GM12878 (cell line): ENCODE measurements at regions not wholly inside any gene's neighbourhood (a gene's known extent, or its start where the extent isn't known, plus 50 kb on each side); places are given as distances from the start of the nearest gene placed in this dataset.

Experiments
- ATF7 ChIP-seq: fragments of 450-650 bp; IDR thresholded peaks from 2 replicates; pipeline ENCODE4 v1.6.1; 2016; ENCODE audit warnings: low read depth, mild to moderate bottlenecking
- CHD2 ChIP-seq: IDR thresholded peaks from 2 replicates; pipeline ENCODE4 v1.6.1; 2011; ENCODE audit warnings: low read depth, low read length, improper control_type of control experiment, borderline replicate concordance
- GABPA ChIP-seq: IDR thresholded peaks from 2 replicates; pipeline ENCODE4 v1.6.1; 2014; ENCODE audit warnings: antibody characterized with exemption, low read depth, mild to moderate bottlenecking, inconsistent platforms
- HCFC1 ChIP-seq: fragments of 150-350 bp; IDR thresholded peaks from 2 replicates; pipeline ENCODE4 v1.6.1; 2014; ENCODE audit warnings: low read length
- POLR2A ChIP-seq: IDR thresholded peaks from 2 replicates; pipeline ENCODE4 v1.6.1; 2011; ENCODE audit warnings: low read depth, mild to moderate bottlenecking, low read length
- SIN3A ChIP-seq: IDR thresholded peaks from 2 replicates; pipeline ENCODE4 v1.6.1; 2012; ENCODE audit warnings: low read depth, low read length, improper control_type of control experiment
- TF ChIP-seq, protein P1 (sequence below), 3 experiments: IDR thresholded peaks in 2 of 3; conservative IDR thresholded peaks in 1 of 3; 2 replicates each; pipeline ENCODE4 v1.5.1; 2011; ENCODE audit warnings: low read depth in 3 of 3, low read length in 3 of 3, mild to moderate bottlenecking in 3 of 3, control low read depth in 2 of 3, moderate library complexity in 2 of 3, inconsistent platforms in 1 of 3, mixed read lengths in 1 of 3; ENCODE audit not compliant: control insufficient read depth in 2 of 3, insufficient read depth in 1 of 3; ENCODE audit errors: extremely low read depth in 1 of 3
- TF ChIP-seq, protein P2 (sequence below): fragments of 450-650 bp; formaldehyde crosslinking; IDR thresholded peaks from 2 replicates; pipeline ENCODE4 v1.4.0; 2020; ENCODE audit warnings: mild to moderate bottlenecking, moderate library complexity

DNA sequence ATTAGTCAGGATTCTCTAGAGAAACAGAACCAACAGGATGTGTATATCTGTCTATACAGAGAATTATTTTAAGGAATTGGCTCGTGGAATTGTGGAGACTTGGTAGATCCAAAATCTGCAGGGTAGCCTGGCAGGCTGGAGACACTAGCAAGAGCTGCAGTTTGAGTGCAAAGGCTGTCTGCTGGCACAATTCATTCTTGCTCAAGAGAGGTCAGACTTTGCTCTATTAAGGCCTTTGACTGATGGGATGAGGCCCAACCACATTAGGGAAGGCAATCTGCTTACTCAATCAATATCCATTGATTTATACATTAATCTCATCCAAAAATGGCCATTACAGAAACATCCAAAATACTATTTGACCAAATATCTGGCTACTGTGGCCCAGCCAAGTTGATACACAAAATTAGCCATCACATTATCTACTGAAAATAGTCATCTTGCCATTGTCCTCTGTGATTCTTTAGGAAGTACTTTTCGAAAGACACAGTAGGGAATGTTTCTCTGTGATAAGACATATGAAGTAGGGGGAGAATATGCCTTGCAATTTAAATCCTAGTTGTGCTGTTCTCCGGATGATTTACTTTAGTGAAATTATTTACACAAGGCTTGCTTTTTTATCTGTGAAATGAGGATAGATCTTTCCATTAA lies 873.8 kb downstream of the ROBO2 start:
- TF ChIP-seq, protein P1, sequence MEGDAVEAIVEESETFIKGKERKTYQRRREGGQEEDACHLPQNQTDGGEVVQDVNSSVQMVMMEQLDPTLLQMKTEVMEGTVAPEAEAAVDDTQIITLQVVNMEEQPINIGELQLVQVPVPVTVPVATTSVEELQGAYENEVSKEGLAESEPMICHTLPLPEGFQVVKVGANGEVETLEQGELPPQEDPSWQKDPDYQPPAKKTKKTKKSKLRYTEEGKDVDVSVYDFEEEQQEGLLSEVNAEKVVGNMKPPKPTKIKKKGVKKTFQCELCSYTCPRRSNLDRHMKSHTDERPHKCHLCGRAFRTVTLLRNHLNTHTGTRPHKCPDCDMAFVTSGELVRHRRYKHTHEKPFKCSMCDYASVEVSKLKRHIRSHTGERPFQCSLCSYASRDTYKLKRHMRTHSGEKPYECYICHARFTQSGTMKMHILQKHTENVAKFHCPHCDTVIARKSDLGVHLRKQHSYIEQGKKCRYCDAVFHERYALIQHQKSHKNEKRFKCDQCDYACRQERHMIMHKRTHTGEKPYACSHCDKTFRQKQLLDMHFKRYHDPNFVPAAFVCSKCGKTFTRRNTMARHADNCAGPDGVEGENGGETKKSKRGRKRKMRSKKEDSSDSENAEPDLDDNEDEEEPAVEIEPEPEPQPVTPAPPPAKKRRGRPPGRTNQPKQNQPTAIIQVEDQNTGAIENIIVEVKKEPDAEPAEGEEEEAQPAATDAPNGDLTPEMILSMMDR (IDR thresholded peaks at IDR 0.05 in 2 of 3, conservative IDR thresholded peaks at IDR 0.05 in 1 of 3; ENCODE audit: control insufficient read depth in 2 of 3, extremely low read depth in 1 of 3, insufficient read depth in 1 of 3, low read depth in 3 of 3, low read length in 3 of 3): no peak
- TF ChIP-seq ATF7 (no peak), POLR2A (no peak), CHD2 (no peak), SIN3A (no peak), GABPA (no peak), HCFC1 (no peak)
- TF ChIP-seq, protein P2, sequence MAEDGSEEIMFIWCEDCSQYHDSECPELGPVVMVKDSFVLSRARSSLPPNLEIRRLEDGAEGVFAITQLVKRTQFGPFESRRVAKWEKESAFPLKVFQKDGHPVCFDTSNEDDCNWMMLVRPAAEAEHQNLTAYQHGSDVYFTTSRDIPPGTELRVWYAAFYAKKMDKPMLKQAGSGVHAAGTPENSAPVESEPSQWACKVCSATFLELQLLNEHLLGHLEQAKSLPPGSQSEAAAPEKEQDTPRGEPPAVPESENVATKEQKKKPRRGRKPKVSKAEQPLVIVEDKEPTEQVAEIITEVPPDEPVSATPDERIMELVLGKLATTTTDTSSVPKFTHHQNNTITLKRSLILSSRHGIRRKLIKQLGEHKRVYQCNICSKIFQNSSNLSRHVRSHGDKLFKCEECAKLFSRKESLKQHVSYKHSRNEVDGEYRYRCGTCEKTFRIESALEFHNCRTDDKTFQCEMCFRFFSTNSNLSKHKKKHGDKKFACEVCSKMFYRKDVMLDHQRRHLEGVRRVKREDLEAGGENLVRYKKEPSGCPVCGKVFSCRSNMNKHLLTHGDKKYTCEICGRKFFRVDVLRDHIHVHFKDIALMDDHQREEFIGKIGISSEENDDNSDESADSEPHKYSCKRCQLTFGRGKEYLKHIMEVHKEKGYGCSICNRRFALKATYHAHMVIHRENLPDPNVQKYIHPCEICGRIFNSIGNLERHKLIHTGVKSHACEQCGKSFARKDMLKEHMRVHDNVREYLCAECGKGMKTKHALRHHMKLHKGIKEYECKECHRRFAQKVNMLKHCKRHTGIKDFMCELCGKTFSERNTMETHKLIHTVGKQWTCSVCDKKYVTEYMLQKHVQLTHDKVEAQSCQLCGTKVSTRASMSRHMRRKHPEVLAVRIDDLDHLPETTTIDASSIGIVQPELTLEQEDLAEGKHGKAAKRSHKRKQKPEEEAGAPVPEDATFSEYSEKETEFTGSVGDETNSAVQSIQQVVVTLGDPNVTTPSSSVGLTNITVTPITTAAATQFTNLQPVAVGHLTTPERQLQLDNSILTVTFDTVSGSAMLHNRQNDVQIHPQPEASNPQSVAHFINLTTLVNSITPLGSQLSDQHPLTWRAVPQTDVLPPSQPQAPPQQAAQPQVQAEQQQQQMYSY: no peak
